Panc1 (cell line): ENCODE measurements at regions not wholly inside any gene's neighbourhood (a gene's known extent, or its start where the extent isn't known, plus 50 kb on each side); places are given as distances from the start of the nearest gene placed in this dataset.

Experiments
- ATAC-seq: fragments of 200-7000 bp; cut with Tn5 transposase; 2 replicates; pipeline ENCODE4 v1.9.1; 2020; ENCODE audit warnings: mild to moderate bottlenecking, moderate library complexity
- BruUV-seq: library from RNA; stranded (reverse); fragments of 400-500 nt; replicated peaks from 2 replicates; lab custom pipeline; 2021; lab: Mats Ljungman, UMichigan
- CTCF ChIA-PET: fragments of 300-600 bp; sonication (Branson Sonifier 250); formaldehyde crosslinking; loops from one replicate; lab custom pipeline; 2022; ENCODE audit warnings: antibody characterized with exemption; lab: Charles Lee
- POLR2A ChIA-PET: fragments of 300-600 bp; sonication (Branson Sonifier 250); formaldehyde crosslinking; loops from one replicate; lab custom pipeline; 2022; ENCODE audit warnings: antibody characterized with exemption; lab: Charles Lee
- DNase-seq: peaks from one replicate; pipeline ENCODE4 v3.0.0-alpha.2; 2010; ENCODE audit warnings: low read depth, low spot score
- H3K27ac ChIP-seq: 2 replicates; pipeline ENCODE4 v1.5.1; 2011; ENCODE audit warnings: mild to moderate bottlenecking, low read length, inconsistent platforms
- H3K27me3 ChIP-seq: fragments of 200-500 bp; sonication (Bioruptor generic); 2 replicates; pipeline ENCODE4 v1.6.0; 2014; ENCODE audit warnings: low read length, inconsistent platforms; ENCODE audit not compliant: control insufficient read depth, insufficient read depth
- H3K36me3 ChIP-seq: fragments of 200-500 bp; sonication (Bioruptor generic); 2 replicates; pipeline ENCODE4 v1.5.1; 2014; ENCODE audit warnings: inconsistent platforms, mild to moderate bottlenecking, low read length, moderate library complexity; ENCODE audit not compliant: control insufficient read depth, insufficient read depth
- H3K4me1 ChIP-seq: 2 replicates; pipeline ENCODE4 v1.5.1; 2011; ENCODE audit warnings: inconsistent platforms, mild to moderate bottlenecking, low read length, moderate library complexity; ENCODE audit not compliant: control insufficient read depth, insufficient read depth
- H3K4me3 ChIP-seq, 2 experiments: 2 replicates each; pipeline ENCODE4 v1.5.1; 2011 to 2012; ENCODE audit warnings: low read depth in 2 of 2, low read length in 2 of 2, mild to moderate bottlenecking in 2 of 2, inconsistent platforms in 1 of 2, moderate library complexity in 1 of 2
- H3K9me3 ChIP-seq: fragments of 200-500 bp; sonication (Bioruptor generic); 2 replicates; pipeline ENCODE4 v1.5.1; 2014; ENCODE audit warnings: low read depth, mild to moderate bottlenecking, inconsistent platforms, low read length, moderate library complexity; ENCODE audit not compliant: control insufficient read depth, insufficient read depth
- CTCF ChIP-seq: fragments of 450-650 bp; IDR thresholded peaks from 2 replicates; pipeline ENCODE4 v1.5.1; 2017; ENCODE audit warnings: mild to moderate bottlenecking
- POLR2AphosphoS5 ChIP-seq: IDR thresholded peaks from 2 replicates; pipeline ENCODE4 v1.6.1; 2012; ENCODE audit warnings: mild to moderate bottlenecking, low read depth, low read length, moderate library complexity
- REST ChIP-seq, 2 experiments: IDR thresholded peaks; 2 replicates each; pipeline ENCODE4 v1.6.1; 2011 to 2012; ENCODE audit warnings: low read depth in 2 of 2, control low read depth in 1 of 2, low read length in 1 of 2, mild to moderate bottlenecking in 1 of 2, moderate library complexity in 1 of 2; ENCODE audit not compliant: insufficient read depth in 1 of 2
- SIN3A ChIP-seq: IDR thresholded peaks from 2 replicates; pipeline ENCODE4 v1.6.1; 2012; ENCODE audit warnings: low read depth, mild to moderate bottlenecking, low read length, moderate library complexity, borderline replicate concordance; ENCODE audit not compliant: insufficient read depth
- TCF7L2 ChIP-seq: IDR thresholded peaks from 2 replicates; pipeline ENCODE4 v1.6.1; 2011; ENCODE audit warnings: mild to moderate bottlenecking, low read depth, low read length, inconsistent platforms
- in situ Hi-C: cut with HindIII; loops from 2 replicates; pipeline ENCODE4 v1.10.0; 2016; ENCODE audit warnings: low sequenced_read_pairs, low pct_unique_long_range_greater_than_20kb
- intact Hi-C: fragments of 100-400 bp; cut with micrococcal nuclease; formaldehyde crosslinking; loops from one replicate; pipeline ENCODE4 v1.10.0; 2022; ENCODE audit not compliant: unreplicated experiment

DNA sequence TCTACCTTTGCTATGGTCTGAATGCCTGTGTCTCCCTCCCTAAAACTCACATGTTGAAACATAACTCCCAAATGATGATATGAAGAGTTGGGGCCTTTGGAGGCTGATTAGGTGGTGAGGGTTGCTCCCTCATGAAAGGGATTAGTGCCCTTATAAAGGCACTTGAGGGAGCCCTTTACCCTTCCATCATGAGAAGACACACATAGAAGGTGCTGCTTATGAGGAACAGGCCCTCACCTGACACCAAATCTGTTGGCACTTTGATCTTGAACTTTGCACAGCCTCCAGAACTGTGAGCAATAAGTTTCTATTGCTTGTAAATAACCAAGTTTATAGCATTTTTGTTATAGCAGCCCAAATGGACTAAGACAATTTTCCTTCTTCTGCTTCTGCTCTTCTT lies 76.2 kb upstream of the ADAMTS9 start:
- intact Hi-C loops (no loop called here), in situ Hi-C loops (no loop called here)
- ChIA-PET CTCF (no interaction called here), POLR2A (no interaction called here)
- BruUV-seq = no TSS peak
- no peaks in the 10 kb centered on the region for H3K9me3 ChIP-seq
- no peak for TF ChIP-seq REST (IDR thresholded peaks at IDR 0.05; ENCODE audit: insufficient read depth in 1 of 2, low read depth in 2 of 2, low read length in 1 of 2)
- no peak for TF ChIP-seq SIN3A
- TF ChIP-seq CTCF = no peak
- no peak for TF ChIP-seq TCF7L2
- no peak for TF ChIP-seq POLR2AphosphoS5
- H3K36me3 ChIP-seq = no peaks in the 10 kb centered on the region
- DNase-seq (no peak), ATAC-seq (no peak)
- H3K4me3 ChIP-seq = no peak overlapping the region
- no peaks in the 10 kb centered on the region for H3K27me3 ChIP-seq
- H3K4me1 ChIP-seq = no peaks in the 10 kb centered on the region
- H3K27ac ChIP-seq = no peak overlapping the region

GRCh38 chr3:64761729-64762128 lies 73.9 kb upstream of the ADAMTS9 start:
- BruUV-seq = no TSS peak
- no peaks in the 10 kb centered on the region for H3K9me3 ChIP-seq
- no peaks in the 10 kb centered on the region for H3K4me1 ChIP-seq
- intact Hi-C loops = no loop called here
- in situ Hi-C loops = no loop called here
- ChIA-PET CTCF (no interaction called here), POLR2A (no interaction called here)
- no peak overlapping the region for H3K27ac ChIP-seq
- DNase-seq (no peak), ATAC-seq (no peak)
- H3K36me3 ChIP-seq = no peaks in the 10 kb centered on the region
- H3K27me3 ChIP-seq = no peaks in the 10 kb centered on the region
- no peak for TF ChIP-seq TCF7L2
- no peak overlapping the region for H3K4me3 ChIP-seq

GRCh38 chr3:64760258-64760657 lies 72.5 kb upstream of the ADAMTS9 start:
- DNase-seq (no peak), ATAC-seq (no peak)
- ChIA-PET CTCF (no interaction called here), POLR2A (no interaction called here)
- Histone ChIP-seq H3K9me3 (no peaks in the 10 kb centered on the region), H3K36me3 (no peaks in the 10 kb centered on the region), H3K27me3 (no peaks in the 10 kb centered on the region), H3K4me3 (no peak overlapping the region), H3K4me1 (no peaks in the 10 kb centered on the region), H3K27ac (no peak overlapping the region)
- no TSS peak for BruUV-seq
- in situ Hi-C loops (no loop called here), intact Hi-C loops (no loop called here)
- no peak for TF ChIP-seq REST (IDR thresholded peaks at IDR 0.05; ENCODE audit: insufficient read depth in 1 of 2, low read depth in 2 of 2, low read length in 1 of 2)
- TF ChIP-seq SIN3A = no peak
- TF ChIP-seq POLR2AphosphoS5 = no peak
- no peak for TF ChIP-seq TCF7L2
- no peak for TF ChIP-seq CTCF
